Activated CD4-positive, CD25-positive, alpha-beta regulatory T cell treated with anti-CD3 and anti-CD28 coated beads, Interleukin-2, amount 50 U/mL, for 72 hours (primary cell): ENCODE measurements at regions not wholly inside any gene's neighbourhood (a gene's known extent, or its start where the extent isn't known, plus 50 kb on each side); places are given as distances from the start of the nearest gene placed in this dataset.
"Not testable (repeated sequence)": the region's sequence is repeated elsewhere in the genome, so short reads cannot be mapped to it uniquely, and the experiment has no call there.

ENCODE experiments used
- DNase-seq: peaks from one replicate; pipeline ENCODE4 v3.0.0; 2021

DNA sequence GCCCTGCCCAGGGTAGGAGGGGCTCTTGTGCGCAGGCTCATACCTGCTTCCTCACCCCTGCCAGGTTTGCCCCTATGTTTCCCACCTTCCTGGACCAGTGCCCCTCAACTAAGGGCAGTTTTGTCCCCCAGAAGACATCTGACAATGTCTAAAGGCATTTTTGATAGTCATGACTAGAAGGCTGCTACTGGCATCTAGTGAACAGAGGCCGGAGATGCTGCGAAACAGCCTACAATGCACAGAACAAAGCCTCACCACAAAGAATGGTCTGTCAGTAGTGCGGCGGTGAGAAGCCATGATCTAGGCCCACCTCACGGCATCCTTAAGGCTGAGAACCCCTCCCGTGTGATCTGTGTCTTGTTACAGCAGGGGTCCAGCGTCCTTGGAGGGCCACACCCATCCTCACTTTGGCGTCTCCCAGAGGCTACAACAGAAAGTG is 96.0 kb downstream of the TMEM17 start:
- no peak for DNase-seq

DNA sequence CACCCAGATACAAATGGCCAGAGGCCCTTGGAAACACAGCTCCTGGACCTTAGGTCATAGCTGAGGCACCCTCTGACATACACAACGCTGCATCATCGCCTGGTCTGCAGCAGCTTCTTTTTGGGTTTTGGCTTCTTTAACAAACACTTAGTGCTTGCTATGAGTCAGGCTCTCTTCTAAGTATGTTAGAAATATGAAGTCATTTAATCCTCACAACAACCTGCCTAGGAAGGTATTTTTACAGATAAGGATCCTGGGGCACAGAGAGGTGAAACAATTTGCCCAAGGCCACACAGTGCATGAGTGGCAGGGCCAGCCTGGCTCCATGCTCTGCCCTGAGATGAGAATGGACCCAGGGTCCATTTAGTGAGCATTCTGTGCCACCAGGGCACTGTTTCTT is 96.6 kb downstream of the TMEM17 start:
- DNase-seq = no peak

DNA sequence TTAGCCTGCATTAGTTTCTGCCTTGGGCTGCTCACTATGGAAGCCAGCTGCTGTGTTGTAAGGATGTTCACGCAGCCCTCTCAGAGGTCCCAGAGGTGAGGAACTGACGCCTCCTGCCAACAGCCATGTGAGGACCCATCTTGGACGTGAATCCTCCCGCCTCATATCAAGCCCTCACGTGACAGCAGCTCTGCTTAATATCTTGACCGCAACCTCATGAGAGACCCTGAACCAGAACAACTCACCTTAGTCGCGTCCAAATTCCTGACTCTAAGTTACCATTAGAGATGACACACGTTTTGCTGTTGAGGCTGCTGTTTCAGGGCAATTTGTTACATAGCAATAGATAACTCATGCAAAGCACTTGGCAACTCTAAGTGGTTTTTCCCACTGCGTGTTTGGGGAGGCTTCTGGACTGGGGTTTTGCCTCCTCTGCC is 97.7 kb downstream of the TMEM17 start:
- no peak for DNase-seq

DNA sequence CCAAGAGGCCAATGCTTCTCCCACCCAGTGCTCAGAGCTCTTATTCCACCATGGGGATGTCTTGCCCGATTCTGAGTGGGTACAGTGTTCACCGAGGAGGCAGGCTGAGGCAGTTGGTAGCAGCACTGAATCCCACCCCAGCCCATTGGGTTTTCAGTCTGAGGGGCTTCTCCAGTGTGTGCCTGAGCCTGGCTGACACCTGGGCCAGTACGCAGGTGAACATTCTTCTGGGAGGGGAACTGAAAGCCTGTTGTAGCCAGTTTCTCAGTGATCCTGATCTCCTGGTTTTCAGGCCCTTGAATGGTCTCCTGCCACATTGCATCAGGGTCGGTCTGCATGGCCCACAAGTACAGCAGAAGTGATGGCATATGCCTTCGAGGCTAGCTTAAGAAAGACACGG is 98.2 kb downstream of the TMEM17 start:
- DNase-seq = no peak

DNA sequence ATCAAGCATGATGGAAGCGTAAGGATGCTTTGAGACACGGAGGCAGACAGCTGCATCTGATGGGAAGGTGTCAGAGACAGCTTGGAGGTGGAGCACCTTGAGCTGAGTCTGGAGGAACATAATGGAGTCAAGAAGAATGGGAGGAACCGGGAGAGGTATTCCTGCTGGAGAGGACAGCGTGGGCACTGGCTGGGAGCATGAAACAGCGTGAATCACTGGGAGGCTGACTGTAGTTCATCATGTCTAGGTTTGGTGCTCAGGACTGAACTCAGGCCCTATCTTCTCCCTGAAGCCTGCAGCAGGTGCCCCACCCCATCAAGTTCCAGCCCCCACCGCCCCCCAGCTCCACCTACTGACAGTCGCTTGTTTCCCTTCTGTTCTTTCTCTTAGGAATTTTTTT is 98.6 kb downstream of the TMEM17 start:
- no peak for DNase-seq

DNA sequence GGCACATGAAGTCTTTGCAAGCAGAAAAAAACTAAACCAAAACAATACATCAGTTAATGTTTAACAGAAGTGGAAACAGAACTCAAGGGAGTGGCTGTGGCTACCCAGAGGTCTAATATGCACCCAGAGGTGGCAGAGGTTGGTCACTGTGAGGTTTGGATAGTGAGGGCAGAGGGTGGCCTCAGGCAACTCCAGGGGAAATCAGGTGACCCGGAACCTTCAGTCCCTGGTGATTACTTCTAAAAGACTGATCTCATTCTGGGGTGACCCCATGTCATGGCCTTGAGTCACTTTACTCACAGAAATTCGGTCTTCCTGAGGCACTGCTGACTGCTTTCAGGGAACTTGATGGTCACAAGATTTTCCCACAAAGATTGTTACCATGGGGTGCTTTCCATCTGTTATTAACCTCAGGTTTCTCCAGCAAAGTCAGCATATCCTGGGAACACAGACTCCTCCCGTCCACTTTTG is 99.4 kb downstream of the TMEM17 start:
- DNase-seq = no peak

DNA sequence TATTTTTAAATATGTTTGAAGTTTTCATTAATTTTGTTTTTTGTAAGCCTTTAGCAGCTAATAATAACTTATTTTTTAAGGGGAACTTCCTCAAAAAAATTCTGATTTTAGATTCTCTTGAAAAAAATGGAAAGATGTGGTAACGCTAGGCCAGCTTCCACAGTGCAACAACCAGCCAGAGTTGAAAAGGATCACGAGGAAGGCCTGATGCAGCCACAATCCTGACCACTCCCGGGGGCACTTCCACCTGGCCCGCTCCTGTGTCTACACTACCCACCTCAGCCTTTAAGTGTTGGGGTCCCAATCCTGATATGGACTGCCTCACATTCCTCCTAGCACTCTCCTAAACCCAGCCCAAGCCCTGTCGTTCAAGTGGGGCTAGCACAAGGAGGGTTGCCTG is 101.1 kb downstream of the TMEM17 start:
- DNase-seq = no peak

DNA sequence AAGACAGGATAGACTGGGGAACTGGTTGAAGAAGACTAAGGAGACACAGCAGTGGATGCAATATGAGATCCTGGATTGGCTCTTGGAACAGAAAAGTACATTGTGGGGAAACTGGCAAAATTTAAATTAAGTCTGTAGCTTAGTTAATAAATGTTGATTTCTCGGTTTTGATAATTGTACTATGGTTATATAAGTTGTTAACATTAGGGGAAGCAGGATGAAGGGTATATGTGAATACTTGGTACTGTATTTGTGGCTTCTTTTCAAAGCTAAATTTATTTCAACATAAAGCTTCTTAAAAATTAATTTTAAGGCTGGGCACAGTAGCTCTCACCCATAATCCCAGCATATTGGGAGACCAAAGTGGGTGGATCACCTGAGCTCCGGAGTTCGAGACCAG is 103.8 kb downstream of the TMEM17 start:
- DNase-seq = no peak

DNA sequence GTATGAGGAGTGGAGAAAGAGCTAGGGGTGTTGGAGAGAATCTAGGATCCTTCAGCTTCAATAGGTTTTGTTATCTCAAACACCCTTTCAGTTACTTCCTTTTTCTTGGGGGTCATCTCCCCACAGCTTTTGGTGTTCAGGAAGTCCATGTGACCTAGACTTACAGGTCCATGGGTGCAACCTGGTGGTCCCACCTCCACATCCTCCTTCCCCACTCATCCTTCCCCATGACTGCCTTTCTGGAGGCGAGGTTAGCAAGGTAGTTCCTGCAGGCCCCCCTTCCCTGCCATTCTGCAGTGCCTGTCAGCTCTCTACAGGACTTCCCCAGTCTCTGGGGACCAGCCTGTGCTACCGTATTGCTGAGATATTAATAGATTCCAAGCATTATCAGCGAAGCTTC is 107.6 kb downstream of the TMEM17 start:
- no peak for DNase-seq

DNA sequence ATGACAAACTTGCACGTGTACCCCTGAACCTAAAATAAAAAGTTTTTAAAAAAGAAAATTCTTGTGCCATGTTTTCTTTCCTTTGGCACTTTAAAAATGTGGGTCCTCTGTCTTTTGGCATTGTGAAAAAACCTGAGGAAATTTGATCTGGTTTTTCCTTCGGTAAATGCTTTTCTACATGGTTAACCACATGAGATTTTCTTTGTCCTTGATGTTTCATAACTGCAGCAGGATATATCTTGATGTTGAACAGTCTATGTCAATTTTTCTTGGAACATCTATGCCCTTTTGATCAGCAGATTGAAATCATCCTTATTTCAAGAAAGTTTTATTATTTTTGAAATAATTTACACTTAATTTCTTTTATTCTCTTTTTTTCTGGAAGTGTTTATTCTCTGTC is 109.1 kb downstream of the TMEM17 start:
- DNase-seq = no peak

DNA sequence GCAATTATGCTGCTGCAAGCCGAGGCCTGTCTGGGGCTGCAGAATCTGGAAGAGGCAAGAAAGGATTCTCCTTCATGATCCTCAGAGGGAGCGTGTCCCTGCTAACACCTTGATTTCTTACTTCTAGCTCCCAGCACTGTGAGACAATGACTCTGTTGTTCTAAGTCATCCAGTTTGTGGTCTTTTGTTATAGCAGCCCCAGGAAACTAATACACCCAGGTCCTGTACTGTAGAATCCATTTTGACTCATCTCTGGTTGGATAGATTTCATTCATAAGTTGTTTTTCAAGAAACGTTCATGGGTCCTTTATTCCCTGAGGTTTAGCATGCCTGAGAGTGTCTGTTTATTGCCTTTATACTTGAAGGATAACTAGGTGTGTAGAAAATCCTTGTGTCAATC is 112.7 kb downstream of the TMEM17 start:
- DNase-seq = no peak

DNA sequence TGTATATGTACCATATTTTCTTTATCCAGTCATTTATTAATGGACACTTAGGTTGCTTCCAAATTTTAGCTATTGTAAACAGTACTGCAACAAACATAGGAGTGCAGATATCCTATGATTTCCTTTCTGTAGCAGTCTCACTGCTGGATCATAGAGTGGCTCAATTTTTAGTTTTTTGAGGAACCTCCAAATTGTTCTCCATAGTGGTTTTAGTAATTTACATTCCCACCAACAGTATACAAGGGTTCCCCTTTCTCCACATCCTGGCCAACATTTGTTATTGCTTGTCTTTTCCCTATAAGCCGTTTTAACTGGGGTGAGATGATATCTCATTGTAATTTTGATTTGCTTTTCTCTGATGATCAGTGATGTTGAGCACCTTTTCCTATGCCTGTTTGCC is 114.3 kb downstream of the TMEM17 start:
- DNase-seq = no peak

DNA sequence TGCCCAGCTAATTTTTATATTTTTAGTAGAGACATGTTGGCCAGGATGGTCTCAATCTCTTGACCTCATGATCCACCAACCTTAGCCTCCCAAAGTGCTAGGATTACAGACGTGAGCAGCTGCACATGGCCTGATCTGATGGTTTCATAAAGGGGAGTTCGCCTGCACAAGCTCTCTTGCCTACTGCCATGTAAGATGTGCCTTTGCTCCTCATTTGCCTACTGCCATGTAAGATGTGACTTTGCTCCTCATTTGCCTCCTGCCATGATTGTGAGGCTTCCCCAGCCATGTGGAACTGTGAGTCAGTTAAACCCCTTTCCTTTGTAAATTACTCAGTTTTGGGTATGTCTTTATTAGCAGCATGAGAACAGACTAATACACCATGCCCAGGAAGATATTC is 119.6 kb downstream of the TMEM17 start:
- DNase-seq = not testable (repeated sequence)

DNA sequence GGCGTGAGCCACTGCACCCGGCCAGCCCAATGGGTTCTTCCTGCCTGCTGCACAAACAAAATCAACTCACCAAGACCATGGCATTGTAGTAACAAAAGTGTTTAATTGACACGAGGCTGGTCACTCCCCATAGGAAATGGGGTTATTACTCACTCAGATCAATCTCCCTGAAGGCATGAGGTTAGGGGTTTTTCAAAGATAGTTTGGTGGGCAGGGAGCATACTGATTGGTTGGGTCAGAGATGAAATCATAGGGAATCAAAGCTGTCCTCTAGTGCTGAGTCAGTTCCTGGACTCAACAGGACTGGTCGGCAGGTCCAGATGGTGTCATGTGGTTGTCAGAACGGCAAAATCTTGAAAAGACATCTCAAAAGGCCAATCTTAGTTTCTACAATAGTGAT is 122.1 kb downstream of the TMEM17 start:
- no peak for DNase-seq

DNA sequence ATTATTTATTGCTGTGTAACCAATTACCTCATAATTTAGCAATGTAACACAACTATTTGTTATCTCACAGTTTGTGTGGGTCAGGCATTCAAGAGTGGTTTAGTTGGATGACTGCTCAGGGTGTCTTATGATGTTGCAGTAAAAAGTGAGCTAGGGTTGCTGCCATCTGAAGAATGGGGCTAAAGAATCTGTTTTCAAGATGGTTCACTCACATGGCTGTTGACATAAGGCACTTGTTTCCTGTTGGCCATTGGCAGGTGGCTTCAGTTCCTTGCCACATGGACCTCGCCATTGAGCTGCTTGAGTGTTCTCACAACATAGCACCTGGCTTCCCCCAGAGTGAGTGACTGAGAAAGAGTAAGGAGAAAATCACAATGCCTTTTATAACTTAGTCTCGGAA is 123.2 kb downstream of the TMEM17 start:
- DNase-seq = no peak

DNA sequence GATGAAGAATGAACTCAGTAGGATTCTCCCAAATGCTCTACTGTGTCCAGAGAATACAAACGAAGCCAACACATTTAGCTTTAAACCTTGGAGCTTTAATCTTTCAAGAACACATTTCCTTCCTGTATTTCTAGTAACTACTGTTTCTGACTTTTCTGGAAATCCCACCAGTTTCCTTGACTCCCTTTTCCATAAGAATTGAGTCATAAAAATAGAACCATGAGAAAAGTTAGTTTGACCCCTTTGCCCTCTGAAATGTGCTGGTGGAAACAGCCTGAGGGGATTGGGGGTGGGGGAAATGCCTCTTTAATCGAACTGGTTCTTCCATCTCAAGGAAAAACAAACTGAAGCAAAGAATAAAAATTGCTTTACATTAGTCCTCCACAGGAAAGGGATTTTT is 123.9 kb downstream of the TMEM17 start:
- no peak for DNase-seq

DNA sequence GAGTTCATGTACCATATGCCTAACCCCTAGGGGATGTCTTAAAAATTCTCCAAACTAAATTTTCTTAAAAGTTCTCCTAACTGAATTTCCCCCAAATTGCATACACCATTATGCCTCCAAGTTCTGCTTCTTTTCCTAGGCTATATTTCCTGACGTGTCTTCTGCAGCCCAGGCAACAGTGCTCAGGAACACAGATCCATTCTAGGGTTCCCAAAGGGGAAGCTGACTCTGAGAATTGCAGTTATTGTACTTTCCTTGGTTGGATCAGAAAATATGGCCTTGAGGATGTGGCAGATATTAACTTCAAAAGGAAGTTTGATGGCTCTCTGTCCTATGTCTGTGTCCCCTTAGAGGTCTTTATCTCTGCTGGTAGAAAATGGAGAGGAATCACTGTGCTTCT is 124.3 kb downstream of the TMEM17 start:
- DNase-seq = no peak

DNA sequence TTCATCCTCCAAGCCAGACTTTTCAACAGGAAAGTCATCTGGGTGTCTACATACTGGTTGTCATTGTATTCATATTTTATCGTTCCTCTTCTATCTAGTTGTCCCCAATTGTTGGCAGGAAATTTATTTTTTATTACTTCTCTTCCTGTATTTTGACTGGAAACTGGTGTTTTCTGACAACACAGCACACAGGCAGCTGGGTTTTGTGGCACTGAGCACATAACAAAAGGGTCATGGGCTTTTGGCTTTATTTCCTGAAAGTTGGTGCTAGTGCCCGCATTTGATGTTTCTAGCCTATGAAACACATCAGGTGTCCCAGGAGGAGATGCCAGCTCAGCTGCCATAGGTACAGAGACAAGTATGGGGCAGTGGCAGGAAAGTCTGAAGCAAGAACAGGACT is 126.4 kb downstream of the TMEM17 start:
- DNase-seq = no peak

DNA sequence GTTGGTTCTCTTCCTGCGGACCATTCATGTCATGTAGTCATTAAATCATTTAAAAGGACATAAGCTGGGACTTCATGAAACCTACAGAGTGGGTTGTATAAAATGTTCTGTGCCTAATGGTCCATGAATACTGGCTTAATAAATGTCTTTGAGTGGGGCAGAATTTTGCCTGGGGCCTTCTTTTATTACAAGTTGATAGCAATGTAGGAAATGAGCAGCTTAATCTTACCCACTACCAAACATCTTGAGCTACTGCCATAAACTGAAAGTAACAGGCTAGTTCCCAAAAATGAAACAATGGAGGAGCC is 130.9 kb downstream of the TMEM17 start:
- no peak for DNase-seq

DNA sequence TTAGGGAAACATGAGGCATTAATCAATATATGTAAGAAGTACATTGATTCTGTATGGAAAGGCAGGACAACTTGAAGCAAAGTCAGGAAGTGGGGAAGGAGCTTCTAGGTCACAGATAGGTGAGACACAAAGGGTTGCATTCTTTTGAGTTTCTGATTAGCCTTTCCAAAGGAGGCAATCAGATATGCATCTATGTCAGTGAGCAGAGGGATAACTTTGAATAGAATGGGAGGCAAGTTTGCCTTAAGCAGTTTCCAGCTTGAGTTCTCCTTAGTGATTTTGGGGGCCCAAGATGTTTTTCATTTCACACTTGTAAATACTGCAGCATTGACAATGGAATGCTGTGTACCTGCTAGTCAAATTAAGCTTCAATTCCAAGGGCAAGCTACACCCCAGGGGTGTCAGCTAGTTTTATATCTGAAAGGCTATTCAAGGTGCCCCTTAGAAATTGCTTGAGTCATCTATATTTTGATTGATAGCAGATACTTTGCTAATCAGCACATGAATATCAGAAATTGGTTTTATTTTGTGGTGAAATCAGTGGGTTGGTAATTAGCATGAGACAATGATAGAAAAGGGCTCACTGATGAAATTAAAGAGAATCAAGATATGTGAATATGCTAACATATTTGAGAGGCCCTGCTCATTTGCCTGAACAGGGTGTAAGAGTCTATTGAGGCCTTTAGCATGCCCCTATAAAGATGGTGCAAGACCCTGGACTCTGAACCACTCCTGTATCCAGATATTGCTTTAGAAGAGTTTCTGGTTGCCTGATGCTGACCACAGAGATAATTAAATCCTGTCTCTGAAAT is 131.5 kb downstream of the TMEM17 start:
- no peak for DNase-seq

DNA sequence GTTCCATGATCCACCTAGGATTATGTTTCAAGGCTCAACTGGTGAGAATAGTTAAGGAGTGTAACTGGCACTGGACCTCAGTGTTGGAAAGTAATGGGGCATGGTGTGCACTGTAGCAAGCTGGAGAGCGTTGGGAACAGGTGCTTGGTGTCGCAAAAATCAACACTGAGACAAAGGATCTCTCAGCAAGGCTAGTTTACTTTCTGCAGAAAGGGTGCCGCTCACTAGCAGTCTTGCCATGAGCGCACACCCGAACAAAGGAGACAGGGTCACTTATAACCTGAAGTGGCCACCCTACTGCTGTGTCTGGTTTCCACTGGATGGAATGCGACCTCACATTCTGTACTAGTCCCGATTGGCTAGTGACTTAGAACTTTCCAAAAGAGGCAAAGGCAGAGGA is 133.2 kb downstream of the TMEM17 start:
- no peak for DNase-seq

DNA sequence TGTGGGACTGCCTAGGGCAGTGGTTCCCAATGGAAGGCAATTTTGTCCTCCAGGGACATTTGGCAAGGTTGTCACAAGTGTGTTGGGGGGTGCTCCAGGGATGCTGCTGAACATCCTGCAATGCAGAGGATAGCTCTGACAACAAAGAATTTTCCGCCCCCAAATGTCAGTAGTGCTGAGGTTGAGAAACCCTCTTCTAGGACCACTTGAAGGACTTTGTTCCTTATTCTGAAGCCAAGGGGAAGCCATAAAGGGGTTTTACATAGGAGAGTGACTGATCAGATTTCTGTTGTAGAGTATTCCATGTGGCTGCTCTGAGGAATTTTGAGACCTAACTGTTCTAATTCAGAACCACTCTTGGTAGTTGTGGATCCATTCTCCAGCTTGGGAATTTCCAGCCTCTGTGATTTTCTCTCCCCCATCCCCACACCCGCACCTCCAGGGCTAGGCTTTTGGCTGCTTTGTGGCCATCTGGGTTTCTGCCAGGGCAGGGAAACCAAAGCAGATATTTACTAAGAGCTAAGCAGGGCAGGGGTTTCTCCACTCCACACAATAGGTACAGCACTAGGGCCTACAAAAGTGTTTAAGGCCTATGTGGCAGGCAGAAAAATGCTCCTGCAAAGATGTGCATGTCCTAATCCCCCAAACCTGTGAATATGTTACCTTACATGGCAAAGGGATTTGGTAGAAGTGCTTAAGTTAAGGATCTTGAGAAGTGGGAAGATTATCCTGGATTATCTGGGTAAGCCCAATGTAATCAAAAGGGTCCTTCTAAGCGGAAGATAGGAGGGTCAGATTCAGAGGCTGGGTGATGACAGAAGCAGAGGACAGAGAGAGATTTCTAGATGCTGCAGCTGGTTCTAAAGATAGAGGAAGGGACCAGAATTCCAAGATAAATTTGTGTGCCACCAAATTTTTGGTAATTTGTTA is 135.4 kb downstream of the TMEM17 start:
- no peak for DNase-seq

DNA sequence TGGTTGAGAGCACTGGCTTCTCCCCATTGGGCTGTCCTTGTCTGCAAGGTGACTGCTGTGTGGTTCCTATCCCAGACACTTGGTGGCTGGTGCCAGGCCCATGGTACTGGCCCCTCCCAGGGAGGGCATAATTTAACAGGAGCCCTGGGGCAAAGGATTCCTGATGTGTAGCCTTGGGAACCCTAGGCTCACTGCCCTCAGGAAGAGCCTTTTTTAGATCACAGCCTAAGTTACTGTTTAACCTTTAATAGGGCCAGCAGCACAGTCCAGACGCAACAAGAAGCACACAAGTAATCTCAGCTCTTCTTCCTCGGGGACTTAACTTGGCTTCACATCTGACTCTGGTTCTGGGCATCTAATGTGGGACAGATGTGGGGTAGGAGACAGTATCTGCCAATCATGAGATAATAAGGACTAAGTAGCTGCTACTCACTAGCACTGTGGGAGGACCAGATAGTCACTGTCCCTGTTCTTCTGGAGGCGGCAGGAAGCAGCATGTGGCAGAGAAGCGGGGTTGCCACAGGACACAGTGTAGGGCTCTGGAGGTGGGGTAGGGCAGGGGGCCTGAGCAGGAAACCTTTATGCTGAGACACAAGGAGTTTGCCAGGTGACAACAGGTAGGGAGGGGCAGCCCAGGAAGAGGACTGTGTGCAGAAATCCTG is 136.3 kb downstream of the TMEM17 start:
- no peak for DNase-seq
